ENCODE measurements at regions not wholly inside any gene's neighbourhood (a gene's known extent, or its start where the extent isn't known, plus 50 kb on each side); places are given as distances from the start of the nearest gene placed in this dataset.

DNA sequence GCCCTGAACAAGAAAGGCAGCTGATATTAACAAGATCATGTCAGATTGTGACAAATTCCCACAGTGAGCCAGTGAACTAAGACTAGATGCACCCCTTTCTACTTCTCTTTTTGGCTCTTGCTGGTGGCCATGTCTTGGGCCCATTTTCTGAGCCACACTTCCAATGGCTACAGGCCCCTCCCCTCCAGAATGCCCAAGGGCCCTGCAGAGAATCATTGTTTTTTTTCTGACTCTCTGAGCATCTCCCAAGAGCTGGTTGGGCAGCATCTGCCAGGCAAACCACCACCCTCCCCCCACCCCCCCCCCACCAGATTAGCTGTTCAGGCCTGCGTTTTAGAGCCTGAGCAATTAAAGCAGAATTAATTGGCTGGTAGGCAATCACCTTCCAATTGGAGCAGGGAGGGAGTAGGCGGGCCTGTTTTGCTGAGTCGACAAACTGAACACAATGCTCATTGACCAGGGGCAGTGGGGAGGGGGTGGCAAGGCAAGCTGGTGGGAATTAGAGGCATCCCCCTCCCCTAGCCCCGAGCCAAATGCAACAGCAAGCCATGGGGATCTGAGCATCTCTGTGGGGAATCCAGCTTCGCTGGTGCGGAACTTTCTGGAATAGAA is 541.4 kb downstream of the MN1 start:
- in situ Hi-C loops (cut with MboI; ENCODE audit: low sequenced_read_pairs) = no loop called here

DNA sequence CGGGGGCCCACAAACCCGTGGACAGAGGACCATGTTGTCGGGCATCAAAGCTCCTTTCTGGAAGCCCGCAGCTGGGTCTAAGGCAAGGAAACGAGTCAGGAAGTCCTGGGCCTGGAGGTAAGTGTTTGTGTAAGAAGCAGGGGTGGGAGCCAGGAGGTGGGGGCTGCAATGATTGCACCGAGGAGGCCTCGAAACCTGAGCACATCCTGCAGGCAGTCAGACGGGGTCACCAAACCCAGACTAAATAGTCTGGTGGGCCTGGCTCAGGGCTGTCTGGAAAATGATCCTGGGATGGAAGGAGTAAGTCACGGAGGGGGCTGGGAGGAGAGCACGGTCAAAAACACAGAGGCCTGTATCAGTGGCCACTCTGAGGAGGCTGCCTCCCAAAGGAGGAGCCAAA is 539.2 kb downstream of the MN1 start:
- in situ Hi-C loops (cut with MboI; ENCODE audit: low sequenced_read_pairs) = no loop called here

DNA sequence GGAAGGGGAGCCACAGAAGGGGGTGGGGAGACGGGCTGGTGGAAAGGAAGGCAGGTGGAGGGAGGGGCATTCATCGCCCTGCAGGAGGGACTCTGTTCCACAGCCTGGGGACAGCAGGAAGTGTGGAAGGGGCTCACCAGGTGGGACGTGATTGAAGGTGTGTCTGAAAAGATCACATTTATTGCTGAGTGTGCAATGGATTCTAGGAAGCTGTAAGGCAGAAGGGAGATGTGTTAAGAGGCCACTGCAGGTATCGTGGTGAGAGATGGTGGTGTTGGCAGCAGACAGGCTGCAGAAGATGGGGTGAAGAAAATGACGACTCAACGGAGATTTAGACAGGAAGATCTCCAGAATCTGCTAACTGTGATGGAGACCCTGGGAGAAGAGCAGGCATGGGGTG is 537.4 kb downstream of the MN1 start:
- in situ Hi-C loops (cut with MboI; ENCODE audit: low sequenced_read_pairs) = no loop called here

DNA sequence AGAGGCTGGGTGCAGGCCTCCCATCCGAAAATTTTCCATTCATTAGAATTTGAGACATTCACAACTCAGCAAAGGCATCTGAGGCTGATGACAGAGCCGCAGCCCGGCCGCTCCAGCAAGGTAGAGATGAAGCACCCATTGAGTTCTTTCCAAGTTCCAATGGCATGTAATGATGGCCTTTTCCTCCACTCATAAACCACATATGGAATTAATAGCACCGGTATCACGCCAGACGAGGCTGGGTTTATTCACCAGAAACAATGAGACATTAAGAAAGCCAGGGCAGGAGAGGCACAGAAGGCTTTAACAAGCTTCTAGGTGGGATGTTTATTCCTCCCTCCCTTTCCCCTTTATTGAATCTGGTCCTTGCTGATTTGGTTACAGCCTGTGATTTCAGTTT is 534.4 kb downstream of the MN1 start:
- in situ Hi-C loops (cut with MboI; ENCODE audit: low sequenced_read_pairs) = no loop called here

DNA sequence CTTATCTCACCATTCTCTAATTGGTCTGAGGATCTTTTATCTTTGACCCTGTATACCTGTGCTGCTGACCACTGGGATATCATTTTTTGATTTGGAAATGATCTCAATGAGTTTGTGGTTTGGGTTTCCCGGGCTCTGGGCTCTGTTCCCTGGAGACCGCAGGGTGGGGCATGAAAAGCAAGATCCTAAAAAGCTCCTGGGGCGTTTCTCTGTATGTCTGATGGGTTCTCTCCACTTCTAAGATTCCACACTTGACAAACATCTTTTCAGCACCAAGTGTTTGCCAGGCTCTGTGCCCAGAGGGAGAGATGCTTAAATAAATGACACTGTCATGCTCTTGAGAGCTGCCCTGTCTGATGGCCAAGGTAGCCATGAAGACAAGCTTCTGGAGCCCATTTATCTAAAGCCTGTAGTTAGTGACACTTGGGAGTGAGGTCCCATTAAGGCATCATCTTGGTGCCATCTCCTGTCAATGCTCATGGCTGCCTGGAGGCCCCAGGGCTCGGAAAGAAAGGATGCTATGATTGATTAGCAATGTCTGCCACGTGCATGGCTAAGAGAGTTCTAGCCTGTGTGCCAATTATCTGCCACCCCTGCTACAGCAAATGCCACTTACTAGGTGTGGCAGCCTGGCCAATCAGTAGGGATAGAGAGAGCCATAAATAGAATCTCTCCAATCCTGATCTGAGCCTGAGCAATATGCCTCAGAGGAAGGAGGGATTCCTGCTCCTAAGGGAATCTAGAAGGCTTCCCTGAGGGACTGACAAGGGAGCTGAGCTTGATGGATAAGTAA is 531.6 kb downstream of the MN1 start:
- in situ Hi-C loops (cut with MboI; ENCODE audit: low sequenced_read_pairs) = no loop called here

DNA sequence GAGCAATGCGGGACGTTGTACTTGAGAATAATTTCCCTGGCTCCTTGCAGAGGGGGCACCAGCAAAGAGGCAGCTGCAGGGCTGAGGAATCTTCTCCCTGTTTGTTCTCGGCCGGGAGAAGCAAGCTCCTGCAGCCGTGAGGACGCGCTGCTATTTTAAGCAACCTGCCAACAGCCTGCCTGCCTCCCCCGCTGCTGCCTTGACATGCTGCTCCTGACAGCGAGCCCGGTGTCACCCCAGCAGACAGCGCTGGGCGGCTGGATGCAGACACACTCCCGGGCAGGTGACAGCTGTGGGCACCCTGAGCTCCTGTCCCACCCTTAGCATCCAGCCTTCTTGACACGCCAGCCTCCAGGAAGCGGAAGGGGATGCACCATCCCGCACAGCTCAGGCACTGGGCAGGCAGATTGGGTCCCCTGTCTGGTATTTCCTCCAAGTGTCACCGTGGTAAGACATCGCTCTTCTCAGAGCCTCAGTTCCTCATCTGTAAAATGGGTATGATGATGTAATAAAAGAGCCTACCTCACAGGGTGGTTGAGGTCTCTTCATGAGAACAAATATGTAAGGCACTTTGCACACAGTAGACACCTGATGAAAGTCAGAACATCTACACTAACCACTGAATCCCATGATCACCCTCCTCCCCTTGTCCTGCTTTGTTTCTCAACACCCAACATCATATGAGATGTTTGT is 530.6 kb downstream of the MN1 start:
- in situ Hi-C loops (cut with MboI; ENCODE audit: low sequenced_read_pairs) = no loop called here

DNA sequence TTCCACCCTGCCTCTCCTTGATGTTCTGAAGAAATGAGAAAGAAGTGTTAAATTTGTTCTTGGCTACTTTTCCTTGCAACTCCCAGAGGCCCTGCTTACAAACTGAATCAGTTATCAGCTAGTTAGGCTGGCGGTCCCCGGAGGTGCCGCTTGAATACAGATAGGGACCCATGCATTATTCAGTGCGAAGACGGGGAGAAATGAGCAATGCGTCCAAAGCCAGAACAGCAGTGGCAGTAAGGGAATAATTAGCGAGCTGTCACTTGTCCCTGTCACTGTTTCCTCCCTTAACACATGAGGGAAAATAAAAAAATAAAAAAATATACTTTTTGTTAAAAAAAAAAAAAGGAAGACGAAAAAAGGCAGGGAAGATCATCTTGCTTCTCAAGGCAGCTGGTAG is 528.1 kb downstream of the MN1 start:
- in situ Hi-C loops (cut with MboI; ENCODE audit: low sequenced_read_pairs) = no loop called here

DNA sequence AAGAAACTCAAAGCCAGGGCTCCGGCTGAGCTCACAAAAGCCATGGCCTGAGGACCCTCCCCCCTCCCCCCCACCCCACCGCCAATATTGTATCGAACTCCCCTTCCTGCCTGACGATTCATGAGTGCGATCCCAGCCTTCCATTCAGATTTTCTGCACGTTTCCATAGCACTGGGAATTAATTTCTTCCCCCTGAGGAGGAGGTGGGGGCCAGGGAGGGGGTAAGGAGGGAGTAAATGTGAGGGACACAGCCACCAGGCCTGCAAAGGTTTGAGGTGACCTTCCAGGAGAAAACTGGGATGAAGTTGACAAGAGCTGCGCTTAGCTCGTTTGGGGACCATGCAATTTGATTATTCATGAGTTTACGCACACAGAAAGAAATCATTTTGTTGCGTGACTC is 527.7 kb downstream of the MN1 start:
- in situ Hi-C loops (cut with MboI; ENCODE audit: low sequenced_read_pairs) = no loop called here

DNA sequence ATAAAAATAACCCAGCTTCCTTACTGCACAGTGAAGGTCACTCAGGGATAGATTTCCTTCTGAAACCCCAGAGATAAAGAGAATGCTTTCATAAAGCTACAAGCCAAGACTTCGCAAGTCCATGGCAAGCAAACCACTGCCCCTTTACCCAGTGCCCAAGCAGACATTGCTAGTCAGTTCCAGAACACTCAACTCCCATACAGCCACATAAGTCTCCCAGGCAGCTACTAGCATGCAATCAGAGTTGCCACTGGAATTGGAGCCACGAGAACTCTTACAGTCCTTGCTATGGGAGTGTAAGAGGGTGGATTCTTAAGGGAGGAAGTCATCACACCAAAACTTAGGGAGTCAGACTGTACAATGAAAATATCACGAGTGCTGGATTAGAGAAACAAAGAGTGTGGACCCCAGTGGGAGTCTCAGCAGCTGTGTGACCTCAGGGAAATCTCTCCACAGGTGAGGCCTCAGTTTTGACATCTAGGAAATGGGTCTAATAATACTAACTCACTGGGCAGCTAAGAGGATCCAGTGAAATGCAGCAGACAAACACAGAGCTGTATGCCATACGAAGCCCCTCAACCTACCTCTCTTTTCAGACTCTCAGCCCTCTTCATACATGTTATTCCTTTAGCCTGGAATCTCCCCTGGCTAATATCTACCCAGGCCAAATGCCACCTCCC is 526.6 kb downstream of the MN1 start:
- in situ Hi-C loops (cut with MboI; ENCODE audit: low sequenced_read_pairs) = no loop called here

DNA sequence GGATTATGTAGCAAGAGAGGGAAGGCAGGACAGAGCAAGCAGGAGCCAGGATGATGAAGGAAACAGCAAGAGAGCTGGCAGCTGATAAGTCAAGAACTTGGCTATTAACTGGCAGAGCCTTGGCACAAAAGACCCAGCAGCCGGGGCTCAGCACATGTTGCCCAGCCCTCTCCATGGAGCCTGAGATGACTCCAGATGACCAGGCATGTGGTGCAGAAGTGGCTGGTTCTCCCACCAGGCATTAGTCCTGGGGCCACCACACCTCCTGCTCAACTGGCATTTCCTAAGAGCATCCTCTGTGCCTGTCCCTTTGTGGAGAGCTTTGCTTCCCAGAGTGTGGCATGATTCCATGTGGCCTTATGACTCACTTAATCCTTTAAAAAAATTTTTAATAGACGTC is 522.6 kb downstream of the MN1 start:
- in situ Hi-C loops (cut with MboI; ENCODE audit: low sequenced_read_pairs) = no loop called here

DNA sequence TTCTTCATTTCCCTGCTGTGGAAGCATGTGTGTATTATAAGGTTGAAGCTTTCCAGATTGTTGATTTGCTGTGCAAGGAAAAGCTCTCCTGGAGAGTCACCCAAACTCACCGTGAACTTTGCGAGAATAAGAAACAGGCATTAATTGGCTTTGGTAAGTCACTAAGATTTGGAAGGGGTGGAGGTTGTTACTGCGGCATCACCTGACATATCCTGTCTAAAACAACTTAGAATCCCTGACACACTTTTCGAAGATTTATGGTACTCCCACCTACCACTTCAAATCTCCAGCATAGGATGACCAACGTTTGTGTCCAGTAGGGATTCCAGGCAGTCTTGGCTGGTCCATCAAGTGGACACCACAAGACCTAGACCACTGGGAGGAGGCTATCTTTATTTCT is 518.3 kb downstream of the MN1 start:
- in situ Hi-C loops (cut with MboI; ENCODE audit: low sequenced_read_pairs) = no loop called here

DNA sequence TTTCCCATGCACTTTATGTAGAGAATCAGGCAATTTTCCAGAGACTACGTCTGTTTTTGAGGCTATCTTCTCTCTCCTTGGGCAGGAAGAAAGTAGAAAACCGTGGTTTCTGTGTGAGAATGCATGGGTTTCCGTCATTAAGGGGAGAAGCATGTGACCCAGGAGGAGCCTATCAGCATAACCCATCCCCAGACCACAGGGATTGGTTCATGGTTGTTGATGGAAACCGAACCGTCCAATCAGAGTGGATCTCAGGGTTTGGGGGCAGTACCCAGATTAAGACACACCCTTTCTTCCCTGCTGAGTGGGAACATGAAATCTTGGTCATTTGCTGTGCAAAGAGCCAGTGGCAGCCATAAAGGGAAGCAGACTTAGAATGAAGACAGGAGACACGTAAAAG is 517.8 kb downstream of the MN1 start:
- in situ Hi-C loops (cut with MboI; ENCODE audit: low sequenced_read_pairs) = no loop called here

DNA sequence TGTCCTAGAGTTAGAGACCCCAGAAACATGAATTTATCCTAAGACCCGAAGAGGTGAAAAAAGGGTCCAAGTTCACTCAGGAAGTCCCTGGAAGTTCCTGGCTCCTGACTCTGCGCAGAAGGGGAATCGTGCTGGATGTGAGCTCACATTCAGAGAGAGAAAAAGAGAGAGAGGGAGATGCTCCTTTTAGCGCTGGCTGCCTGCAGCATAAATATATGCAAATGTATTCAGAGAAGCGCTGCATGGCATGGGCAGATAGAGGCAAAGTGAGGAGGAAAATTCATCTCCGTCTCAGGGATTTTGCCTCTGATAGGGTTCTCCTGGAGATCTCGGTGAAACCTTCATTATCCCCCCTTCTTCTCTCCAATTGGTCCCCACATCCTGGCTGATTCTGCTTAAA is 517.2 kb downstream of the MN1 start:
- in situ Hi-C loops (cut with MboI; ENCODE audit: low sequenced_read_pairs) = no loop called here

DNA sequence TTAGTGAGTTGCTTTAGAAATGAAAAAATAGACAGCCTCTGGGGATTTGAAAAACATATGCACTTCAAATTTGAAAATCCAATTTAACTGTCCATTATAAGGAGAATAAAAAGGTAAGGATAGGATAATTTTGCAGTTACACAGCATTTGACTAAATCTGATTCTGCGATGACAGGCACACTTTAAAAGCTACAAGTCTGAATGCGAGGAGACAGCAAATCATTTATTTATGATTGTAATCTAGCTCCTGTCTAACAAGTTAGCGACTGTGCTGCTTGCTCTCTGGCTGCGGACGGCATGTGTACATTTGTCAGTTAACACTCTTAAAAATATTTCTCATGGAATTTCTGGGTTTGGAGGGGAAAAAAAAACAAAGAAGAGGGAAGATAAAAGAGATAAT is 514.8 kb downstream of the MN1 start:
- in situ Hi-C loops (cut with MboI; ENCODE audit: low sequenced_read_pairs) = no loop called here

DNA sequence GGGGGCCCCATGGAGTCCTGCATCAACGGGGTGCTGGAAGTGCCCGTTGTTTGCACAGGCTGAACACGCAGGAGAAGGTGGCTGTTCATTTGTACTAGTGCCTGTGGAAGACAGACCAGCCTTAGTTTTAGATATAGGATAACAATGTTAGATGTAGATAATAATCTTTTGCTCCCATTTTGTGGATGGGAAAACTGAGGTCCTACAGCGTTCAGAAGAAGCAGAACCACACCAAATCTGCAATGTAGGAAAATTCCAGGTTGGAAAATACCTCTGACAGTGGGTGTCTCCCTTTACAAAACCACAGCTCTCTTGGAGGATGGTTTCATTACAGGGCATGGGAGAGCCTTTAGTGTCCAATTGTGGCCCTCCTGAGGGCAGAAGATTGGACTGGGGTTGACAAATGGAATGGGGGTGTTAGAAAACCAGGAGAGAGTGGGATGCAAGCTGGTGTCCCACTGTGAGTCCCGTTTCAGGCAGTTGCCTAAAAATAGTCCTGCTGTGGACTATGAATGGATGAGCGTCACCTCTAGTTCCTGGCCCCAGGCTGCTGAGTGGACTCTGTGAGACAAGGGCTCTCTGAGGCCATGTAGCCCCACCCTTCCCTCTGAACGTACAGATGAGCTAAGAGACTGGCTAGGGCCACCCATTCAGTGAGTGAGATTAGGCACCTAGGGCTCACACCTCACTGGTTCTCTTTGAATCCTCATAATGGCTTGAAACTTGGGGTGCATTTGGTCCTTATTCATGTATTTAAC is 508.8 kb downstream of the MN1 start:
- in situ Hi-C loops (cut with MboI; ENCODE audit: low sequenced_read_pairs) = no loop called here

DNA sequence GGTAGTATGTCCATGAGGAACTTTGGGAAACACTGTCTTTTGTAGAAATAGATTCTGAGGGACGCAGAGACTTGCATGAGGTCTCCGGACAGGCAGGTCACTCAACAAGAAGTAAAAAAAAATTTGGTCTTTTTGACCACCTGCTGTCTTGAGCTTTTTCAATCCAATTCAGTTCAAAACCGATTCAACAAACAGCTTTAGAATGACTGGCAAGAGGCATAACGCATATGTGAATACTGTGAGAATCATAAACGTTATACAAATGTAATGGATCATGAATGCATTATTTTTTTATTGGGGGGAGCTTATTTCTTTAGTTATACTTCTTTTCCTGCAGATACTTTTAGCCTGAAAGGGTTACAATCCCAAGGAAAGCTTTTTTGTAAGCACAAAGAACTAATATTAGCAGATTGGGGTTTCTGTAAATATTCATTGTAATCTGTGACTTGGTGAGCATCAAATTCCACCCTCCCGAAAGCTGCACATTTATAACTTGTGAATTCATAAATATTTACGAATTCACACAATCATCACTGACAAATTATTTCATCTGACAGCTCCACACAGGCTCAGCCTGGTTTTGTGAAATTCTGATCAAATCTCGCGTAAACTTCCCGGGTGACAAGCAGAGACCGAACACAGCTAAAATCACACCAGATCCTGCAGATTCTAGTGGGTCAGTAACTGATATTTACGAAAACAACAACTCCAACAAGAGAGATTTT is 507.7 kb downstream of the MN1 start:
- in situ Hi-C loops (cut with MboI; ENCODE audit: low sequenced_read_pairs) = no loop called here

DNA sequence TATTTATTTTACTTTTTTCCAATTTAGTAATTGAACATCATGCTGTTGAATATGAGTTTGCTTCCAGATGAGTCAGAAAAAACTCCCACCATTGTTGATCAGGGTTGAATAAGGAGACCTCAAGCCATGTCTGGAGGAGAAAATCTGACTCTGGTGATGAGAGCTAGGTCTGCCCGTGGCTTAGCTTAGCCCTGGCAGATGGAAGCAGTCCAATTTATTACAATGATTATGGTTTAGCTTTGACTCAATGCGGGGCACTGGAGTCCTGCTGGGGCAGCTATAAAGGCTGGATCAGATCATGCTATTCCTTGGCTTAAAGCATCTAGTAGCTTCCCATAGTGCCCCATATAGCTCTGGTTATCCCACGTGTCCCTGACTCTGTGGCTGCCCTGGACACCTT is 506.5 kb downstream of the MN1 start:
- in situ Hi-C loops (cut with MboI; ENCODE audit: low sequenced_read_pairs) = no loop called here

DNA sequence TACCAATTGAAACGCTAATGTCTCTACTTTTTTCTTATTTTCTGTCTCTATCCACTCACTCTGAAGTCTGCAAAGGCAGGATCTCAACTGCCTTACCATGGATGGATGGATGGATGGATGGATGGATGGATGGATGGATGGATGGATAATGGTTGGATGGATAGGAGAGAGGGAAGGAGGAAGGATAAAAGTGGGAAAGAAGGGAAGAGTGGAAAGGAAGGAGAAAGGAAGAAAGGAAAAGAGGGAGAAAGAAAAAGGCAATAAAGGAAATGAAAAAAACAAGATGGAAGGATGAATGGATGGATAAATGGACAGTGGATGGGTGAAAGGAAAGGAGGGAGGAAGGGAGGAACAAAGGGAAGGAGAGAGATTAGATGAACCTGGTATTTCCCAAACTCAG is 506.0 kb downstream of the MN1 start:
- in situ Hi-C loops (cut with MboI; ENCODE audit: low sequenced_read_pairs) = no loop called here

DNA sequence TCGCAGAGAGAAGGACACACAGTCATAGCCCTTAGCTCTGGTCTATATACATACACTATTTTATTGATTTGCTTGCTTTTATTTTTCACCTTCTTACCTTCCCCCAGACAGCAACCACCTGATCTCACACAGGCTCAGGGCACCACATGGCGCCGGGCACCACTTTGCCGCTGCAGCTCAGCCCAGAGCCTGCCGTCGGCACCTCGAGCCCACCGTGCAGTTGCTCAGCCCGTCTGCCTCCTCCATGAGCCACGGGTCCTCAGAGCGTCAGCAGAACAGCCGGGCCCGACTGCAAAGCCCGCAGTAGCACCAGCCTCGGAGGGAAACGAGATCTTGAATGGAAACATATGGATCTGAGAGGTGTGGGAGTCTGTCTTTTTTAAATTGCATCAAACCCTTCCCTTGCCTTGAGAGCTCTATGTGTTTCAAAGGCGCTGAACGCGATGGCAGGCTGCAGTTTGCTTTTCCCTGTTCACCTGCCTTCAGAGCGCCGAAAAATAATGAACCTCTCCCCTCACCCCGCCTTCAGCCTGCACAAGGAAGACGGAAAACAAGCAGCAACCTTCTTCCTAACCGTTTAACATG is 505.4 kb downstream of the MN1 start:
- in situ Hi-C loops (cut with MboI; ENCODE audit: low sequenced_read_pairs) = no loop called here

DNA sequence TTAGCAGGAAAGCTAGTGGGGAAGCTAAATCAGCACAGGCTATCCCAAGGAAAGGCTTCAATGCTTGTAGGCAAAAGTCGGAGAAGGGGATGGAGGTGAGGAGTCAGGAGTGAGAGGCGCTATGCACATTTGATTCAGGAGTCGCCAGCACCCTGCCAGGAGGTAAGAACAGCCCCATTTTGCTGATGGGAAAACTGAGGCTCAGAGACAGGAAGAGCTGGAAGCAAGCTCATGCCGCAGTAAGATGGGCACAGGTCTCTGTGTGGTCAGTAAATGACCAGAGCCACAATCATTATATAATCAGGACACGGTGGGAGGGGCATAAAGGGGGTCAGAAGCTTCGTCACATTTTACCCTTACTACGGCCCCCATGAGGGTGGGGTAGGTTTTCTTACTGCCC is 504.4 kb downstream of the MN1 start:
- in situ Hi-C loops (cut with MboI; ENCODE audit: low sequenced_read_pairs) = no loop called here

All from HL-60/S4 (cell line).